ENCODE measurements at regions not wholly inside any gene's neighbourhood (a gene's known extent, or its start where the extent isn't known, plus 50 kb on each side); places are given as distances from the start of the nearest gene placed in this dataset.

- WGBS, 2 donors (ENCODE audit: low coverage in 1 of 2) = 80 to 100% methylated on average over 3 of the region's 3 CpGs
- Histone ChIP-seq H3K36me3 (no peaks in the 10 kb centered on the region), H3K4me3 (no peak overlapping the region), H3K9me3 (peaks cover 0 to 6% (median 0%) of the 10 kb centered on the region in 3 donors), H3K27me3 (no peaks in the 10 kb centered on the region), H3K27ac (no peak overlapping the region), H3K4me1 (no peaks in the 10 kb centered on the region)
- TF ChIP-seq POLR2AphosphoS5 (IDR thresholded peaks at IDR 0.05) = no peak
- TF ChIP-seq CTCF (IDR thresholded peaks at IDR 0.05) = no peak
- no peak for TF ChIP-seq POLR2A (IDR thresholded peaks at IDR 0.05)
- TF ChIP-seq EP300 (IDR thresholded peaks at IDR 0.05) = no peak
- ATAC-seq = no peak
Measured at GRCh38 chr5:92370032-92370431, 986.9 kb upstream of the ARRDC3 start.

- WGBS, 2 donors (ENCODE audit: low coverage in 1 of 2) = 92 to 100% methylated on average over 1 of the region's 1 CpG
- no peak for TF ChIP-seq EP300 (IDR thresholded peaks at IDR 0.05)
- TF ChIP-seq CTCF (IDR thresholded peaks at IDR 0.05) = no peak
- Histone ChIP-seq H3K4me3 (no peak overlapping the region), H3K27me3 (no peaks in the 10 kb centered on the region), H3K9me3 (peaks cover 0 to 6% (median 0%) of the 10 kb centered on the region in 3 donors), H3K27ac (no peak overlapping the region), H3K4me1 (no peaks in the 10 kb centered on the region), H3K36me3 (no peaks in the 10 kb centered on the region)
- no peak for ATAC-seq
Measured at GRCh38 chr5:92369587-92369986, 986.5 kb upstream of the ARRDC3 start.

GRCh38 chr5:92364986-92365550 is 982.0 kb upstream of the ARRDC3 start:
- Histone ChIP-seq H3K9me3 (peaks cover 0 to 6% (median 0%) of the 10 kb centered on the region in 3 donors), H3K4me1 (no peaks in the 10 kb centered on the region), H3K27ac (no peak overlapping the region), H3K36me3 (no peaks in the 10 kb centered on the region), H3K4me3 (no peak overlapping the region), H3K27me3 (no peaks in the 10 kb centered on the region)
- TF ChIP-seq EP300 (IDR thresholded peaks at IDR 0.05) (no peak), POLR2AphosphoS5 (IDR thresholded peaks at IDR 0.05) (no peak), CTCF (IDR thresholded peaks at IDR 0.05) (no peak), POLR2A (IDR thresholded peaks at IDR 0.05) (no peak)
- 64 to 69% methylated on average over 3 of the region's 3 CpGs for WGBS, 2 donors (ENCODE audit: low coverage in 1 of 2)
- no peak for ATAC-seq

- no peak for ATAC-seq
- no peaks in the 10 kb centered on the region for H3K4me1 ChIP-seq
- no peak for TF ChIP-seq CTCF (IDR thresholded peaks at IDR 0.05)
- TF ChIP-seq POLR2A (IDR thresholded peaks at IDR 0.05) = no peak
- TF ChIP-seq EP300 (IDR thresholded peaks at IDR 0.05) = no peak
- peaks cover 0 to 11% (median 0%) of the 10 kb centered on the region in 3 donors for H3K9me3 ChIP-seq
- 71 to 89% methylated on average over 5 of the region's 5 CpGs for WGBS, 2 donors (ENCODE audit: low coverage in 1 of 2)
- no peak overlapping the region for H3K27ac ChIP-seq
- no peaks in the 10 kb centered on the region for H3K27me3 ChIP-seq
- H3K4me3 ChIP-seq = no peak overlapping the region
- no peaks in the 10 kb centered on the region for H3K36me3 ChIP-seq
Measured at GRCh38 chr5:92353107-92354030, 970.3 kb upstream of the ARRDC3 start.

- H3K9me3 ChIP-seq = no peaks in the 10 kb centered on the region
- H3K27me3 ChIP-seq = no peaks in the 10 kb centered on the region
- H3K4me3 ChIP-seq = no peak overlapping the region
- H3K4me1 ChIP-seq = no peaks in the 10 kb centered on the region
- ATAC-seq = no peak
- 49 to 52% methylated on average over 2 of the region's 2 CpGs for WGBS, 2 donors (ENCODE audit: low coverage in 1 of 2)
- no peak overlapping the region for H3K27ac ChIP-seq
- no peak for TF ChIP-seq POLR2AphosphoS5 (IDR thresholded peaks at IDR 0.05)
- no peak for TF ChIP-seq POLR2A (IDR thresholded peaks at IDR 0.05)
- TF ChIP-seq EP300 (IDR thresholded peaks at IDR 0.05) = no peak
- no peak for TF ChIP-seq CTCF (IDR thresholded peaks at IDR 0.05)
- no peaks in the 10 kb centered on the region for H3K36me3 ChIP-seq
Measured at GRCh38 chr5:92337772-92338234, 954.7 kb upstream of the ARRDC3 start.
